HG02938 (cell line): ENCODE measurements at regions not wholly inside any gene's neighbourhood (a gene's known extent, or its start where the extent isn't known, plus 50 kb on each side); places are given as distances from the start of the nearest gene placed in this dataset.

ENCODE experiments used
- ATAC-seq: cut with Tn5 transposase; IDR thresholded peaks from one replicate; pipeline ENCODE4 v1.9.1; 2021; ENCODE audit warnings: mild to moderate bottlenecking, moderate library complexity; ENCODE audit not compliant: unreplicated experiment

GRCh38 chr9:107733523-107733894, 243.9 kb upstream of the KLF4 start:
- no peak for ATAC-seq

- no peak for ATAC-seq
Observed at GRCh38 chr9:107732781-107733522, 243.4 kb upstream of the KLF4 start.

GRCh38 chr9:107731115-107731762, 241.7 kb upstream of the KLF4 start:
- ATAC-seq = no peak

GRCh38 chr9:107730666-107731065, 241.1 kb upstream of the KLF4 start:
- ATAC-seq = no peak

GRCh38 chr9:107727086-107727780, 237.7 kb upstream of the KLF4 start:
- ATAC-seq = no peak

- ATAC-seq = no peak
Observed at GRCh38 chr9:107723015-107723414, 233.4 kb upstream of the KLF4 start.

GRCh38 chr9:107721705-107722245, 232.2 kb upstream of the KLF4 start:
- ATAC-seq = no peak

- ATAC-seq = no peak
Observed at GRCh38 chr9:107720501-107720900, 230.9 kb upstream of the KLF4 start.

GRCh38 chr9:107717529-107718314, 228.2 kb upstream of the KLF4 start:
- no peak for ATAC-seq

- no peak for ATAC-seq
Observed at GRCh38 chr9:107715740-107716139, 226.2 kb upstream of the KLF4 start.

GRCh38 chr9:107713470-107713869, 223.9 kb upstream of the KLF4 start:
- no peak for ATAC-seq

GRCh38 chr9:107712390-107712789, 222.8 kb upstream of the KLF4 start:
- no peak for ATAC-seq

- ATAC-seq = no peak
Observed at GRCh38 chr9:107711542-107711941, 222.0 kb upstream of the KLF4 start.

- no peak for ATAC-seq
Observed at GRCh38 chr9:107710953-107711352, 221.4 kb upstream of the KLF4 start.

- no peak for ATAC-seq
Observed at GRCh38 chr9:107710546-107710945, 221.0 kb upstream of the KLF4 start.

GRCh38 chr9:107708791-107709190, 219.2 kb upstream of the KLF4 start:
- ATAC-seq = no peak

GRCh38 chr9:107707915-107708441, 218.4 kb upstream of the KLF4 start:
- no peak for ATAC-seq

- no peak for ATAC-seq
Observed at GRCh38 chr9:107707428-107707837, 217.9 kb upstream of the KLF4 start.

GRCh38 chr9:107706701-107707427, 217.3 kb upstream of the KLF4 start:
- ATAC-seq = no peak

GRCh38 chr9:107705521-107705920, 216.0 kb upstream of the KLF4 start:
- ATAC-seq = no peak
